Sigmoid colon (tissue), 4 donors: ENCODE measurements at regions not wholly inside any gene's neighbourhood (a gene's known extent, or its start where the extent isn't known, plus 50 kb on each side); places are given as distances from the start of the nearest gene placed in this dataset.

ENCODE experiments used
- CTCF ChIP-seq, 4 experiments: fragments of 450-650 bp in 3 of 4; fragments of 200-600 bp in 1 of 4; IDR thresholded peaks; one replicate each; pipeline ENCODE4 v1.5.1; 2016 to 2019; ENCODE audit warnings: antibody characterized with exemption in 4 of 4, mild to moderate bottlenecking in 3 of 4, moderate library complexity in 2 of 4
- POLR2A ChIP-seq, 2 donors: fragments of 450-650 bp; IDR thresholded peaks; one replicate each; pipeline ENCODE4 v1.6.1; 2016; ENCODE audit warnings: antibody characterized with exemption in 2 of 2, mild to moderate bottlenecking in 2 of 2, moderate library complexity in 2 of 2
- POLR2AphosphoS5 ChIP-seq, 4 donors: sonication (generic); formaldehyde crosslinking; IDR thresholded peaks; one replicate each; pipeline ENCODE4 v1.6.1; 2017; ENCODE audit warnings: antibody characterized with exemption in 4 of 4

DNA sequence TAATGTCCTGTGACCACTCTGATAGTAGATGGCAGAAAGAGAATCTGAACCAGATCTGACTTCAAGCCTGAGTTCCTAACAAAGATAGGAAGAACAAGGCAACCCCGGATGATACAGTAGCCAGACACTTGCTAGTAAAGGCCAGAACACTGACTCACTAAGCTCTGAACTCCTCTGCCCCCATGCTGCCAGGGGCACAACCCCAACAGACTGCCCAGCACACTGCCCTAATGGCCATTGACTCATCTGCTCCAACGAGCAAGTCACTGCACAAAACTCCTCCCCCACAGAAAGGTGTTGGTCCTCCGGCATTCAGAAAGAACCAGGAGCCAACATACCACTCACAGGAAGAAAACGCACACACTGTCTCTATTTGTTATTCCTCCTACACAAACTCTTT, 179.6 kb upstream of the NUDT4 start:
- TF ChIP-seq CTCF (IDR thresholded peaks at IDR 0.05): no peak
- TF ChIP-seq POLR2AphosphoS5 (IDR thresholded peaks at IDR 0.05): no peak
- TF ChIP-seq POLR2A (IDR thresholded peaks at IDR 0.05): no peak
